NCI-H446 treated with DMSO at 0.1 percent for 48 hours (cell line): ENCODE measurements at regions not wholly inside any gene's neighbourhood (a gene's known extent, or its start where the extent isn't known, plus 50 kb on each side); places are given as distances from the start of the nearest gene placed in this dataset.

Source experiments
- DNase-seq: peaks from one replicate; lab custom pipeline; 2025; lab: John Stamatoyannopoulos, UW

- DNase-seq, result no peak
These were observed 223.0 kb upstream of the CDIN1 start for GRCh38 chr15:36356466-36356865.

GRCh38 chr15:36356978-36357601 is 222.3 kb upstream of the CDIN1 start:
- peak; percentile 78 for DNase-seq

DNA sequence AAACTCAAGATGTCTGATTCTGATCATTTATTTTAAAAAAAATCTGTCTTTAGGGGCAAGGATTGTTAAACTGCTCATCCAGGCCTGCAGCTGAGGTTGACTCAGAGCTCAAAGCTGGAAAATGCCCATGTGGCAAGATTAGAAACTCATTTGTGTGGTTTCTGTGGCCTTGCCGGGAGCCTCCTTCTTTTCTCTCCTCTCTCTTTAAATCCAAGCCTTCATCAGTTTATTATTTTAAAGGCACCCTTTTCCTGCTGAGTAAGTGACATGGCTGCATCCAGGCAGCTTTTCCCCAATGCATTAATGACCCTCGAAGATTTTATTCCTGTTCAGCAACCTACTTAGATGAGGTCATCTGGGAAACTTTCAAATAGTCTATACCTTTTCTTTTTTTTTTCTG is 221.3 kb upstream of the CDIN1 start:
- DNase-seq, result no peak

DNA sequence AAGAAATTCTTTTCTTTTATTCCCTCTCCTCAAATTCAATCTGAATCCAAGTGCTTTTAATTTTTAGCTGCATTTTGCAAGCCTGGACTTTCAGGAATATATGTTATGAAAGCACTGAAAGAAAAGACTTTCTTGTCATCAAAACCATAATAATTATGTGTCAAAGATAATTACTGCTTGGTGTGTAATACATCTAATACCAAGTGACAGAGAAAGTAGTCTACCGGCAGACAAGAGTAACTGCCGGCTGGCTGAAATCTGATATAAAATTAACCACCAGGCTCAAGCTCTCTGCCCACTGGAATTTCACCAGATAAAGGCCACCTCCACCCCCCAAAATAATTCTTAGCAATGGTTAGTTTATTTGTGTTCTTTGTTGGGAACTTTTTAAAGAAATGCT is 220.9 kb upstream of the CDIN1 start:
- DNase-seq, result no peak

DNA sequence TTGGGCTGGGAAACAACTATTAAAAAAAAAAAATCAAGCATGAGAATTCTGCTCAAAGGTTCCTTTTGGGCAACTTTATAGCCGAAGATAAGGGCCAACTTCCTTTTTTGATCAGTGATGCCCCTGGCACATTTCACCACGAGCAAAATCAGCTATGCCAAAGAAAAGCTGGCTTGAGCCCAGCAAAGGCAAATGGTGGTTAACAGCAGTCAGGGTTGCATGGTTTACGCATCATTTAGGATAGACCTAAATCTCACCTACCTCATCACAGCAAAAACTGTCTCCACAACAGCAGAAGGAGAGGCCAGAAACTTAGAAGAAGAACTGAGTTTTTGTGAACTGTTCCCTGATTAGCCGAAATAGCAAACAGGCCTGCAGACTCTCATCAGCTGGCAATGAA is 220.1 kb upstream of the CDIN1 start:
- peak; percentile 51 for DNase-seq

DNA sequence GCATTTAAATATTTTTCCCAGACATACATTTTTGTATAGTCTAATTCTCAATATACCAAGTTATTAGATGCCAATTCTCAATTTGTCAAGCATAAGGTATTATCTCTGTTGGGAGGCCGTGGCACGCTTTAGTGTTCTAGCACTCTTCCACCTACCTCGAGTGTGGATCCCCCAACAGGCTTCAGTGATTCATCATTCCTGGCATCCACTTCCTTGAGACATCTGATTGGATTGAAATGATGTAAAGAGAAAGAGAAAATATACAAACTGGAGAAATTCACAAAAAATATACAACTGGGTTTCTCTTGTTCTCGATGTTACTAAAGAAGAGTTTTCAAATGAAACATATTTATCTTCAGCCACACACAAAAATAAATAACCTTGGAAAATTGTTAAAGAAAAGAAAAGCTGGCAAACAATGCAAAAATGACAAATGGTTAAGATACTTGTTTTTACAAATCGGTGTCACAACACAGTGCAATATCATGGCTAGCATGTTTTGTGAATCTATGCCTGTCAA is 218.0 kb upstream of the CDIN1 start:
- no peak for DNase-seq

DNA sequence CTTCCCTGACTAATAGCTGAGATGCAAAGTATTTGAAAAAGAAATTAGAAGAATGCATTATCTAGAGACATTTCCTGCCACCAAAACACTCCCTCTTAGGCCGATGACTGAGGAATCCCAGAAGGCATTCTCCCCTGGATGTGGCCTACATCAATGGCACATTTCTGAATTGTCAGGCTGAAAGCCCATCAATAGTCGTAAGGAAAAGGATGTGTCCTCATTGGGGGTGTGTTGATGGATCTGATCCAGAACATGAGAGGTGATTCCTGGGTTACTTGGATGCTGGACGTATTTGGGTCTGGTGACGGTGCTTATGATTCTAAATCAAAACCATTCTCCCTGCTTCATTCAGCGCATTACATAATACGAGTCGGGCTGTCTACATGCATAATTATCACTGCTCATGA is 216.9 kb upstream of the CDIN1 start:
- no peak for DNase-seq

DNA sequence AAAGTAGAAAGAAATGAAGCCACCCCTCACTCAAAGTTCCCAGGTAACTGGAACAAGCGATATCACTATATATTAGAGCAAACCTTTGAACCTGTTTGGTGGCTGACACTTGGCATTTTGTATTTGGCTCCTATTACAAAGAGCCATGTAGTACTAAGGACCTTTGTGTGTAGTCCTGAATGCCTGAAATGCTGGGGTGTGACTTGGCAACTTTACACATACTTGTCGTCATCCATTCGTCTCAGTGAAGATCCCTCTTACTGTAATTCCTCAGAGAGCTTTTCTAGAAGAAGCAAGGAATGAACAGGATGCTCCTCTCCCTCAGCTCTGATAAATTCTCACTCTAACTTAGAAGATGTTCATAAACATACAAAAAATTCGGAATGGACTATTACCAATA is 216.1 kb upstream of the CDIN1 start:
- no peak for DNase-seq

DNA sequence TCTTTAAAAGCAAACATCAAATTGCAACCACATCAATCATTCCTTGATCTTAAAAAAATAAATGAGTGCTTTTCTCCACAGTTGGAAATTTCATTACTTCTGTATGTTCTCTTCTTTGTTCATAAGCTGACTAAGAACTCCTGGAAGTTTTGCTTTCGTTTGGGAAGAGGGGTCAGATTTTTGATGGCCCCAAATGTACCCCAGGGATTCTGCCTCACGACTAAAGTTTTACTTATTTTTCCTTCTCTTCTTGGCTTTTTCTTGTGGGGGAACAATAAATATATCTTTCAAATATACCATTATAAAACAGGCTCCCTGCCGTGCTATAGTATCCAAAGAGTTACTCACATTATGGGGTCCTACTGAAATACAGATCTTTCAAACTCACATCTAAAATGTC is 215.0 kb upstream of the CDIN1 start:
- no peak for DNase-seq

- DNase-seq, result no peak
These were observed 213.5 kb upstream of the CDIN1 start for GRCh38 chr15:36365963-36366362.

DNA sequence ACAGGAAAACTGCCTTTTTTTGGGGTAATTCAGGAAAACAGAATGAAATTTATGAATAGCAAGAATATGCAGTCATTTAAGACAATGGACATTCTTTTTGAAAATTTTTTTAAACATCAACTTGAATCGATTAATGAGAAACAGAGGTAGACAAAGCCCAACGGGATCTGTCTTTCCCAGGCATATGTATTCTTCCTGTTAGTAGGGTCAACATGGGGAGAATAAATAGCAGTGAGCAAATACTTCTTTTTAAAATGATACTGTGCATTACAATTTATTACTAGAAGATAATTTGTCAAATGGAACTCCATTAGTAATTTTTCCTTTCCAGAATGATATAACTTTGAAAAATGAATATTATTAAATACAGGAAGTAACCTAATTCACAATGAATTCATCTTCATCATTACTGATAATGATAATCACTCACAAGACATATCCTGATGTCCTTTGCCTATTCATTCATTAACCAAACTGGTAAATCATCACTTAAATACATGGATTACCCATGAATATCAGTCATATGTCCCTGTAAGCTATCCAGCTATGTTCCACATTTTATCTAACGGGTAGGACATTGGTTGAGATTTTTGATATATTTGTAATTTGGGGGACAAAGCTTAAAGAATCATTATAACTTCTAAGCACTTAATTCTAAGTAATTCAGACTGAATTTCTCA is 209.2 kb upstream of the CDIN1 start:
- no peak for DNase-seq

DNA sequence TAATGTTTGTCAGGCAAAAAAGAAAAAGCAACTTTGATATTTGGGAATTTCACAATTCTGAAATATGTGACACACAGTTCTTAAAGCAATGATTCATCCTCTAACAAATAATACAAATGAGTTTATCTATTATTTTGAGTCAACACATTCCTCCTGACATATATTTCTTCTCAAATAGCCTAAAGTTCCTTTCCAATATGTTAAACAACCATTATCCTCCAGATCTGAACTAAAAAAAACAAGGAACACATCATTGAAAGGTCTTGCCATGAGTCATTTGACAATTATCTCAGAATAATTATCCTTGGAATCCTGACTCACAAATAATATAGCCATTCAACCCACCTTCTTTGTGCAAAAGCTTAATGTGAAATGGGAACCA is 208.7 kb upstream of the CDIN1 start:
- peak; percentile 30 for DNase-seq

- DNase-seq, result no peak
These were observed 207.9 kb upstream of the CDIN1 start for GRCh38 chr15:36371509-36371908.

- DNase-seq, result no peak
These were observed 206.5 kb upstream of the CDIN1 start for GRCh38 chr15:36372968-36373367.

DNA sequence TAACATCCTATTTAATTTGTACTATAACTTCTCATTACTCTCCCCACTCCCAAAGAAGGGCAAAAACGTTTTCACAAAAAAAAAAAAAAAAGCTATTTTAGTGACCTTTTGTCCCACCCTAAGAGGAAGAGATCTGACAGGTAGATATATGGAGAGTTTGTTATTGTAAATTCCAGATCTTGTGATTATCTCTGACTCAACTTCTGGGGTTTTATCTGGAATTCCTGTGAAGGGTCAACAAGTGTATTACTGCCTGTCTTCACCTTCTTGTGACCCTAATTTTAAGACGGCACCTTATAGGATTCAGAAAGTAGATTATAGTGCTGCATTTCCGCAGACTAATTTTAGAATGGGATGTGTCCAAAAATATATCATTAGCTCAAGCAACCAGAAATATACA is 205.9 kb upstream of the CDIN1 start:
- DNase-seq, result no peak

GRCh38 chr15:36389107-36389506 is 190.3 kb upstream of the CDIN1 start:
- no peak for DNase-seq

DNA sequence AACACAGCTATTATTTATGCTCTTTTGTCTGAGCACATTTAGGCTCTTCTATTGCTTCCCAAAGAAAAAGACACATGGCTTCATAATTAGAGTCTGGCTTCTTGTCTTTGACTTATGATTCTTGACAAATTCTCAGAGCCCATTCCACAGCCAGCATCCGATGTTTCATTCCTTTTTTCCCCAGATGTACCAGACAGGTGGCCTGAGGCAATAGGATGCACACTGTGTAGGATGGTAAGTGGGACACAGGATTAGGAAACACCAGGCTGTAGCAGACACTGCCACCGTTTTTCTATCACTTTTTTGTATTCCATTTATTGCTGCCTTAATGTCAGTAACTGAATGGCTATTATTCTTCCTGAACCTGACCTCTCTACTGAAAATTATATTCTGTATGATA is 188.9 kb upstream of the CDIN1 start:
- no peak for DNase-seq

- DNase-seq, result no peak
These were observed 186.7 kb upstream of the CDIN1 start for GRCh38 chr15:36392676-36393266.

DNA sequence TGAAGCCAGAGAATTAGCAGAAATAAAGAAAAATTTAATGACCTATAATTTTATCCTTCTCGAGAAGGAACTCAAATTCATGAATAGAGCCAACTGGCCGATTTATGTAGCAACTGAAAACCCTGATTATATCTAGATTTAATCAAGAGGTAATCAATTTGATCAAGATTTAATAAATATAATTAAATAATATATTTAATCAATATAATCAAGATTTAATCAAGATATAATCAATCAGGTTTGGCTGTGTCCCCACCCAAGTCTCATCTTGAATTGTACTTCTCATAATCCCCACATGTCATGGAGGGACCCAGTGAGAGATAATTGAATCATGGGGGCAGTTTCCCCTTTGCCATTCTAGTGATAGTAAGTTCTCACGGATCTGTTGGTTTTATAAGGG is 181.2 kb upstream of the CDIN1 start:
- no peak for DNase-seq

- DNase-seq, result no peak
These were observed 180.2 kb upstream of the CDIN1 start for GRCh38 chr15:36399276-36399675.

GRCh38 chr15:36400936-36401585 is 178.4 kb upstream of the CDIN1 start:
- no peak for DNase-seq

DNA sequence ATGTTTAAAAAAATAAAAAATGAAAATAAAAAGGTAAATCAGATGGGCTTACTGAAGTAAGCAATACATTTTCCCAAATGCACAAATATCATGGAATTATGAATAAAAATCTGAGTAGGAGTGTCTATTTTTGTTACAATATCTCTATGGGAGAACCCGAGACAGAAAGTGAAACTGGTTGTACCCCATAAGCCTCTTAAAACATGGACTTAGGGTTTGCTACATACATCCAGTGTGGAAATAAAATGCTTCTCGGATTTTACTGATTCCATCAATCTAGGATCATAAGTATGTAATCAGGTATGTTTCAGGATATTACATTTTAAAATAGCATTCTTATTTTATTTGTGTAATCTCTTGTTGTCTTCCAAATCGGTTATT is 177.8 kb upstream of the CDIN1 start:
- no peak for DNase-seq

DNA sequence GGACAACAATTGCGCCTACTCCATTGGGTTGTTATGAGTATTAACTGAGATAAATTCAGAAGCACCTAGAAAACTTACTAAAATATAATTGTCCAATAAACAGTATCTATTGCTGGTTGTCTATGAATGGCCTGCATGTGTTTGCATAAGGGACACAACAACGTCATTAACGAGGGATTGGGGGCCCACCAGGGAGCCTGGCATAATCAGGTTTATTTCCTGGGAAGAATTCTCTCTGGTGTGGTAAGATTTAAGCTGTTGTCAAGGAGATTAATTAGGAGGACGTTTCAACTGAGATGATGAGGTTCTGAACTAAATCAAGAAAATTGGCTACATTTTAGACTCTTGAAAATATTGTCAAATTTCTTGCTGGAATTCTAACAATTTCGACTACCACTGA is 176.1 kb upstream of the CDIN1 start:
- DNase-seq, result peak; percentile 7
